ENCODE measurements at regions not wholly inside any gene's neighbourhood (a gene's known extent, or its start where the extent isn't known, plus 50 kb on each side); places are given as distances from the start of the nearest gene placed in this dataset.

DNA sequence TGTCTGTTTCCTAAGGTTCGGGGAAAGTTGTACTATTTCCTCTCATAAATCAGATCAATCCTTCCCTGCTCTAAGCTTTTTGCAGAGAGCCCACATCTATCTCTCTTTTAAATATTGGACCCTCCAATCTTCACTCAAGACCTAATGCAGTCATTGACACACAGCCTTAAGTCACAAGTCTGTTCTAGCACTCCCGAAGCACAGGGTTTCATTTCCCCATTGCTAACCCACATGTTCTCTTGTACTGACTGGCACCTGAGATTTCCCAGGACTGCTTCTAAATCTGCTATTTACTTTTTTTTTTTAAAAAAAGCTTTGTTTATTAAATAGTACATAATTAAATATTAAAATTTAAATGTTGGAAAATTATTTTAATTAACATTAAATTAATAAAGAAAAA, 674.7 kb downstream of the TBC1D22A start:
- no peaks in the 10 kb centered on the region for H3K36me3 ChIP-seq
- peaks cover 0 to 24% (median 0%) of the 10 kb centered on the region in 10 experiments; a peak in 4 of 20 replicates for H3K4me1 ChIP-seq
- no peak overlapping the region for H3K4me3 ChIP-seq
- no peak overlapping the region for H3K27ac ChIP-seq
- H3K4me2 ChIP-seq, result 0 out of 22 replicates have a peak overlapping the region, but pooled peaks of 1 of the 11 experiments have one; percentile 23
- no peak overlapping the region for H3K9ac ChIP-seq
- no peaks in the 10 kb centered on the region for H4K20me1 ChIP-seq
- H3K9me3 ChIP-seq (replicated peaks in 1 of 11), result peaks cover 36 to 61% (median 48%) of the 10 kb centered on the region in 11 experiments
- no peaks in the 10 kb centered on the region for H3K27me3 ChIP-seq
- no peak for TF ChIP-seq Cebpa-rat (IDR thresholded peaks at IDR 0.05)

DNA sequence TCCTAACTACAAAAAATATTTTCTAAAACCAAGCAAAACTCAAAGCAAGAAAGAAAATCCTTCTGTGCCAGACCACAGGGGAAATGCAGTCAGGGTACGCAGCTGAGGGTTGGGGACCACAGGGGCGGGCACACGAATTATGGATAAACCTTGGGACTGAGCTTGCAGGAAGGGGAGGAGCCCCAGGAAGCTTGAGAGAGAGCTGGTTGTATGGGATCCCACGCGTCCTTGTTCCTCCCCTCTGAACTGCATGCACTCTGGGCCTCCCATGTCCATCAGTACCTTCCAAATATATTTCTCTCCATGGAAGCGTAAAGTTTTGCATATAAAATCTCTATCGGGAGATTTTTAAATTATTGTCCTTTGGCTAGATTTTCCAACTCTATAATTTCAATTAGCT, 673.4 kb downstream of the TBC1D22A start:
- no peak for TF ChIP-seq Cebpa-rat (IDR thresholded peaks at IDR 0.05)
- no peak overlapping the region for H3K9ac ChIP-seq
- H3K36me3 ChIP-seq, result no peaks in the 10 kb centered on the region
- no peak overlapping the region for H3K27ac ChIP-seq
- H3K4me2 ChIP-seq, result no peak overlapping the region
- H4K20me1 ChIP-seq, result no peaks in the 10 kb centered on the region
- H3K27me3 ChIP-seq, result no peaks in the 10 kb centered on the region
- peaks cover 0 to 24% (median 0%) of the 10 kb centered on the region in 10 experiments; a peak in 4 of 20 replicates for H3K4me1 ChIP-seq
- peaks cover 23 to 48% (median 35%) of the 10 kb centered on the region in 11 experiments for H3K9me3 ChIP-seq (replicated peaks in 1 of 11)
- no peak overlapping the region for H3K4me3 ChIP-seq

DNA sequence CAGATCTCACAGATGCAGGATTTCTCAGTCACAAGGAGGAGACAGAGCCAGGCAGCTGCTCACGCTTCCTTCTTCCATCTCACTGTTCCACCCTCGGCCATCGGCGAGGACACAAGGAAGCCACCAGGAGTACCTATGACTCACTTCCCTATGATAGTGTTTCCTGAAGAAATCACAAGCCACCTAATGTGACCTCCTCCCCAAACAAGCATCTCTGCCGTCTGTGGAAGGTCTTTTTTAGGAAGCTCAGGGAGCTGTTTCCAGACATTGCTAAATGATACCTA, 672.7 kb downstream of the TBC1D22A start:
- peaks cover 0 to 24% (median 0%) of the 10 kb centered on the region in 10 experiments; a peak in 4 of 20 replicates for H3K4me1 ChIP-seq
- H3K27ac ChIP-seq, result no peak overlapping the region
- no peak for TF ChIP-seq Cebpa-rat (IDR thresholded peaks at IDR 0.05)
- H3K27me3 ChIP-seq, result no peaks in the 10 kb centered on the region
- peaks cover 17 to 48% (median 30%) of the 10 kb centered on the region in 11 experiments for H3K9me3 ChIP-seq (replicated peaks in 1 of 11)
- no peaks in the 10 kb centered on the region for H3K36me3 ChIP-seq
- H3K4me2 ChIP-seq, result peak overlapping the region in 2 of 11 experiments; percentile 11 to 14; a peak in 2 of 22 replicates
- no peak overlapping the region for H3K4me3 ChIP-seq
- H3K9ac ChIP-seq, result no peak overlapping the region
- H4K20me1 ChIP-seq, result no peaks in the 10 kb centered on the region

DNA sequence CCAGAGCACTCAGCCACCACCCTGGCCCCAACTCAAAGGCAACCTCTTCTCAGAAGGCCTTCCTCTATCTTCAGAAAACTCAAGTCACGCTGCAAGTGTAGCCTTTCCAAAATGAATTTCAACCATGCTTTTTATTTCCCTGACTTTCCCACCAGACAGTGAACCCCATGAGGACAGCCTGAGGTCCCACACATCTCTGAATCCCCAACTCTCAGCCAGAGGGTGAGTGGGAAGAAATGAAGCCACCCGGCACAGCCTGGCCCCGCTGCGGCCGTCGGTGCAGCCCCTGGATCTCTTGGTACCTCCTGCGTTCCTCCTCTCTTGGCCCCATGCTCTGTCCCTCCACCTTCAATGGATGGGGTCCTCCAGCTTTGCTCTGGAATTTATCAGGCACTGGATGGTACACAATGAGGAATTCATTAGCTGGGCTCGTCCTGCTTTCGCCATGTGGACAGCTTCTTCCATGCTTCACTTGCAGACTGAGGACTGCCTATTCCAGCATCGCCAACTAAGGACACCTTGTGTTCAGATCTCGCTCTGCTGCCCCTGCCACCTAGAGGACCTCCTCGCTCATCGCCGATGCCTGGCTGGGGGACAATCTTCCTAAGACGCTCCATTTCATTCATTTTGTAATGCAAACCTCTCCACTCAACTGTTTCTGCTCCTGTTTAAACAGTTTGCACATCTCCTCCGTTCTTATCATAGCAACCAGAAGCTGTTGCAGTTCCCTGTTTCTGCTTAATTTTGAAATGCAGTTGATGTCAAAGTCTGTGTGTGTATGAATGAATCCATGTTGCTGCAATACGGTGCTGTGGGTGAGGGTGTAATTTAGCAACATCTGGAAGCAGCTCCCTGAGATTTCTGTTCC, 672.1 kb downstream of the TBC1D22A start:
- Histone ChIP-seq H3K9ac (no peak overlapping the region), H3K4me1 (peaks cover 0 to 24% (median 0%) of the 10 kb centered on the region in 10 experiments; a peak in 4 of 20 replicates), H3K9me3 (replicated peaks in 1 of 11) (peaks cover 15 to 48% (median 27%) of the 10 kb centered on the region in 11 experiments), H3K27me3 (no peaks in the 10 kb centered on the region), H4K20me1 (no peaks in the 10 kb centered on the region), H3K36me3 (no peaks in the 10 kb centered on the region), H3K27ac (no peak overlapping the region), H3K4me3 (no peak overlapping the region), H3K4me2 (peak overlapping the region in 2 of 11 experiments; percentile 11 to 14; a peak in 2 of 22 replicates)
- no peak for TF ChIP-seq Cebpa-rat (IDR thresholded peaks at IDR 0.05)

DNA sequence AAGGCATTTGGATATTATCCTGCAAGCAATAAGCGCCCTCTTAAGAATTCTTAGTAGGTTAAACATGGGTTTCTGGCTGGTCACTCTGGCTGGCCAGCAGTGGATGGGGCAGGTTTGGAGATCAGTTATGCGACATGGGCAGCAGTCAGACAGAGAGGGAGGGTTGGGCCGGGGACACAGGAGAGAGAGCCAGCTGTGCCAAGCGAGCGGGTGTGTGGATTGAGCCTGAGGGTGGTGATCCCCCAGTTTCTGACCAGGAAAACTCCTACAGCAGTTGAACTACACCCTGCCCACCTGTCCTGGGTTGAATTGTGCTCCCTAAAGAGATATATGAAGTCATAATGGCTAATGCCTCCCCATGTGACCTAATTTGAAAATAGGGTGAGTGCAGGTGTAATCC, 671.2 kb downstream of the TBC1D22A start:
- H4K20me1 ChIP-seq, result no peaks in the 10 kb centered on the region
- H3K4me2 ChIP-seq, result no peak overlapping the region
- H3K4me1 ChIP-seq, result peaks cover 0 to 24% (median 0%) of the 10 kb centered on the region in 10 experiments; a peak in 4 of 20 replicates
- H3K9ac ChIP-seq, result no peak overlapping the region
- no peak for TF ChIP-seq Cebpa-rat (IDR thresholded peaks at IDR 0.05)
- no peak overlapping the region for H3K27ac ChIP-seq
- H3K4me3 ChIP-seq, result no peak overlapping the region
- no peaks in the 10 kb centered on the region for H3K27me3 ChIP-seq
- H3K9me3 ChIP-seq (replicated peaks in 1 of 11), result peaks cover 14 to 42% (median 22%) of the 10 kb centered on the region in 11 experiments; a peak in 17 of 22 replicates
- no peaks in the 10 kb centered on the region for H3K36me3 ChIP-seq

DNA sequence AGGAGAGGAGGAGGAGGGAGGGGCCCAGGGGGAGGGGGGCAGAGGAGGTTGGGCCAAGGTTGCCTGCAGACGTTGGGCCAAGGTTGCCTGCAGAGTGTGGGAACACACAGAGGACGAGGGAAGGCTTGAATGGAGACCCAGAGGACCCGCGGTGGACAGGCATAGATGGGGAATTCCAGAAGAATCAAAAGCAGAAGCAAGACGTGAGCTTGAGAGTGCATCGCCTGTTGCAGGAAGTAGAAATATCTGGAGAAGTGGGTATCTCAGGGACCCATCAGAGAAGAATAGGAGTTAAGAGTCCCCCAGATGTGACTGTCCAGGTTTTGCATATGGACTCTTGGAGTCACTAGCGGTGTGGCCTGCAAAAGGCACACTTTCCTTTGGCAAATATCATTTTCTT, 670.2 kb downstream of the TBC1D22A start:
- H3K27me3 ChIP-seq, result no peaks in the 10 kb centered on the region
- H3K4me1 ChIP-seq, result peaks cover 0 to 24% (median 0%) of the 10 kb centered on the region in 10 experiments; a peak in 4 of 20 replicates

DNA sequence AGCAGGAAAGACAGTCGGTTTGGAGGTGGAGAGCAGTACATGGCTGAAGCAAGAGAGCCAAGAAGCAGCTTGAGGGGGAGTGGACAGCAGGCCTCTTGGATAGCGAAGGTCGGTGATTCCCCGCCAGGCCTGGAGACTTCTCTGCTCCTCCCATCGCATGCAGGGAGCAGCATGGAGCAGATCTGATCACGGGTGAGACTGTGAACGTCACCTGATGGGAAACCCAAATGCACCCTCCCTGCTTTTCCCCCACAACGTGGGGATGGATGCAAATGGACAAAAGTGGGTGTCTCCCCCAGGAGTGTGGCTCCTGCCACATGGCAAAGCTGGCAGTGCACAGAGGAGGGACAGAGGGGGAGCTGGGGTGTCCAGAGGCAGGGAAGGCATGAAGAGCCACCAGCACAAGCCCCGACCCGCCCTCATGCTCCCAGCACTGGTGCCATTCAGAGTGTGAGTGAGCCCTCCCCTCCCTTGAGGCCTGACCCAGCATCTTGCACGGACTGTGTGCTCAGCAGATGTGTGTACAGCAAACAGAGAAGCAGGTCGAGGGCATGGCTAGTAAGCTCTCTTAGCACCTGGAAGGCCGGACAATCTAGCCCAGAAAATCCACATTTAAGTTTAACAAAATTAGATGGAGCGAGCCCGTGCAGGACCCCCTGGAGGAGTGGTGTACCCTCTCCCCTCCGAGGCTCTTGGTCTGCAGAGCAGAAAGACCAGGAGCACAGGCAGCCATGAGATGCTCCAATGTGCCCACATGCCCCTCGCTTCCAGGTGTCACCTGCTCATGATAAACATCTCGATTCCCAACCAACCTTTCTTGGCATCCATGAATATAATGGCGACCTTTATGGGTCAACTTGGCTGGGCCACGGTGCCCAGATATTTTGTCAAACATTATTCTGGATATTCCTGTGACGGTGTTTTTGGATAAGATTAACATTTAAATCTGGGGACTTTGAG, 661.7 kb downstream of the TBC1D22A start:
- Histone ChIP-seq H3K4me3 (no peak overlapping the region), H3K27me3 (no peaks in the 10 kb centered on the region), H4K20me1 (no peaks in the 10 kb centered on the region), H3K4me2 (no peak overlapping the region), H3K36me3 (no peaks in the 10 kb centered on the region), H3K27ac (no peak overlapping the region), H3K9me3 (replicated peaks in 1 of 11) (peaks cover 0 to 4% (median 0%) of the 10 kb centered on the region in 11 experiments; a peak in 2 of 22 replicates), H3K9ac (no peak overlapping the region), H3K4me1 (peaks cover 0 to 6% (median 0%) of the 10 kb centered on the region in 10 experiments; a peak in 1 of 20 replicates)
- no peak for TF ChIP-seq Cebpa-rat (IDR thresholded peaks at IDR 0.05)

More for the DNA sequence above, 670.2 kb downstream of the TBC1D22A start:
- H3K9ac ChIP-seq, result no peak overlapping the region
- TF ChIP-seq Cebpa-rat (IDR thresholded peaks at IDR 0.05), result no peak
- H3K4me3 ChIP-seq, result no peak overlapping the region
- no peak overlapping the region for H3K4me2 ChIP-seq
- H3K9me3 ChIP-seq (replicated peaks in 1 of 11), result peaks cover 12 to 36% (median 16%) of the 10 kb centered on the region in 11 experiments; a peak in 16 of 22 replicates
- H4K20me1 ChIP-seq, result no peaks in the 10 kb centered on the region
- no peaks in the 10 kb centered on the region for H3K36me3 ChIP-seq
- H3K27ac ChIP-seq, result no peak overlapping the region

DNA sequence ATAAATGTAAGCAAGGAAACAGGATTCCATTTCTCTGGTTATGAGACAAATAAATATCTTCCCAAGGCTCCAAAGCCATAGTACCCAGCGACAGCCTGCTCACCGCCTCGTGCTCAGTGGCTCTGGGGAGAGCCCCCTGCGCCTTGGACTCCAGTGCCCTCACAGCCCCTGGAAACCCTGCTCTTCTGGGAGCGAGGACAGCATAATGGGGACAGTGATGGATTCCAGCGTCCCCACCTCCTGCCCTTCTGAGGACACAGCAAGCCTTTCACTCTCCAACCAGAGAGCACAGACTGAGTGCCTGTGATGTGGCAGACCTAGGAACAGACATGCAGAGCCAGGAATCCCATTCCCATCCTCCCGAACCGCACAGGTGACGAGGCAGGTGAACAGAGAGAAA, 660.8 kb downstream of the TBC1D22A start:
- Histone ChIP-seq H3K27me3 (no peaks in the 10 kb centered on the region), H3K9me3 (replicated peaks in 1 of 11) (0 out of 22 replicates have a peak, but pooled peaks cover 0 to 2% (median 0%) of the 10 kb centered on the region in 11 experiments)
- no peak for TF ChIP-seq Cebpa-rat (IDR thresholded peaks at IDR 0.05)

DNA sequence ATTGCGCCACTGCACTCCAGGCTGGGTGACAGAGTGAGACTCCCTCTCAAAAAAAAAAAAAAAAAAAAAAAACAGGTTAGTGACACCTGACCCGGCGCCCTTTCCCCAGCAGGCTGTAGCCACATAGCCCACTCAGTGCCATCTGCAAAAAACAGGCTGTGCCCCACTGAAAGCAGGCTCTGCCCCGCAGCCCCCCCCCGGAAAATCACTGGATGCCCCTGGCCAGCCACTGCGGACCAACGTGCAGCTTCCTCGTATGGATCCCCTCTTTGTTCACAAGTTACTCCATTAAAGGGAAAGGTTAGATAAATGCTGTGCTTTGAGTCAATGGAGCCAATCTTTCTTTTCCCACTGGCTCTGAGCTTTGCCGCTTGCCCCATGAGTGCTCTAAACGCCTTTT, 660.3 kb downstream of the TBC1D22A start:
- no peak for TF ChIP-seq Cebpa-rat (IDR thresholded peaks at IDR 0.05)
- Histone ChIP-seq H3K9ac (no peak overlapping the region), H3K9me3 (replicated peaks in 1 of 11) (0 out of 22 replicates have a peak, but pooled peaks cover 0 to 2% (median 0%) of the 10 kb centered on the region in 11 experiments)

More for the DNA sequence above, 660.8 kb downstream of the TBC1D22A start:
- no peak overlapping the region for H3K4me3 ChIP-seq
- no peaks in the 10 kb centered on the region for H3K36me3 ChIP-seq
- H3K9ac ChIP-seq, result no peak overlapping the region
- H3K27ac ChIP-seq, result no peak overlapping the region
- peaks cover 0 to 6% (median 0%) of the 10 kb centered on the region in 10 experiments; a peak in 1 of 20 replicates for H3K4me1 ChIP-seq
- no peaks in the 10 kb centered on the region for H4K20me1 ChIP-seq
- H3K4me2 ChIP-seq, result no peak overlapping the region

More for the DNA sequence above, 660.3 kb downstream of the TBC1D22A start:
- H3K4me2 ChIP-seq, result no peak overlapping the region
- no peaks in the 10 kb centered on the region for H4K20me1 ChIP-seq
- peaks cover 0 to 6% (median 0%) of the 10 kb centered on the region in 10 experiments; a peak in 1 of 20 replicates for H3K4me1 ChIP-seq
- H3K4me3 ChIP-seq, result no peak overlapping the region
- no peak overlapping the region for H3K27ac ChIP-seq
- no peaks in the 10 kb centered on the region for H3K36me3 ChIP-seq
- no peaks in the 10 kb centered on the region for H3K27me3 ChIP-seq
